IMR-90 (cell line): ENCODE measurements at regions not wholly inside any gene's neighbourhood (a gene's known extent, or its start where the extent isn't known, plus 50 kb on each side); places are given as distances from the start of the nearest gene placed in this dataset.

Experiments used
- ATAC-seq: fragments of 200-7000 bp; cut with Tn5 transposase; 2 replicates; pipeline ENCODE4 v1.9.1; 2020; ENCODE audit warnings: low read depth, mild to moderate bottlenecking, moderate library complexity
- BruUV-seq: library from RNA; stranded (reverse); fragments of 400-500 nt; replicated peaks from 2 replicates; lab custom pipeline; 2021; lab: Mats Ljungman, UMichigan
- CTCF ChIA-PET: fragments of 300-600 bp; formaldehyde crosslinking; extraction: SDS; loops from one replicate; lab custom pipeline; 2021; ENCODE audit warnings: antibody characterized with exemption; lab: Yijun Ruan, JAX
- POLR2A ChIA-PET: fragments of 300-600 bp; sonication (Branson Sonifier 250); formaldehyde crosslinking; loops from one replicate; lab custom pipeline; 2022; ENCODE audit warnings: antibody characterized with exemption; ENCODE audit not compliant: unreplicated experiment; lab: Charles Lee
- DNase-seq: peaks from one replicate; pipeline ENCODE4 v3.0.0; 2013
- H2AFZ ChIP-seq: replicated peaks from 2 replicates; pipeline ENCODE3; 2013; ENCODE audit warnings: low read length, mild to moderate bottlenecking; ENCODE audit not compliant: poor library complexity
- H2AK5ac ChIP-seq: 2 replicates; pipeline ENCODE4 v1.6.1; 2013; ENCODE audit warnings: low read depth, low read length, inconsistent platforms
- H2AK9ac ChIP-seq: replicated peaks from 2 replicates; pipeline ENCODE3; 2013; ENCODE audit warnings: mild to moderate bottlenecking, low read depth, low read length, moderate library complexity; ENCODE audit not compliant: poor library complexity
- H2BK120ac ChIP-seq: 2 replicates; pipeline ENCODE4 v1.6.1; 2013; ENCODE audit warnings: low read depth, low read length, inconsistent platforms
- H2BK15ac ChIP-seq: 3 replicates; pipeline ENCODE4 v1.6.1; 2013; ENCODE audit warnings: low read depth, low read length, inconsistent platforms
- H2BK20ac ChIP-seq: 2 replicates; pipeline ENCODE4 v1.6.1; 2013; ENCODE audit warnings: low read depth, mild to moderate bottlenecking, inconsistent platforms, low read length, moderate library complexity
- H2BK5ac ChIP-seq: 2 replicates; pipeline ENCODE4 v1.6.1; 2013; ENCODE audit warnings: mild to moderate bottlenecking, low read depth, low read length, inconsistent platforms; ENCODE audit not compliant: poor library complexity, severe bottlenecking
- H3K14ac ChIP-seq: replicated peaks from 2 replicates; pipeline ENCODE4 v1.6.1; 2013; ENCODE audit warnings: low read depth, low read length, inconsistent platforms
- H3K18ac ChIP-seq: 2 replicates; pipeline ENCODE4 v1.6.1; 2013; ENCODE audit warnings: low read depth, low read length, control low read depth
- H3K23ac ChIP-seq: 2 replicates; pipeline ENCODE4 v1.6.1; 2013; ENCODE audit warnings: low read depth, low read length, inconsistent platforms
- H3K27ac ChIP-seq: 2 replicates; pipeline ENCODE4 v1.5.1; 2013; ENCODE audit warnings: mild to moderate bottlenecking, control low read depth, low read length; ENCODE audit not compliant: insufficient read depth
- H3K27me3 ChIP-seq: 2 replicates; pipeline ENCODE4 v1.6.1; 2013; ENCODE audit warnings: low read length; ENCODE audit not compliant: control insufficient read depth, insufficient read depth
- H3K36me3 ChIP-seq: 2 replicates; pipeline ENCODE4 v1.6.1; 2013; ENCODE audit warnings: low read length, mixed read lengths; ENCODE audit not compliant: control insufficient read depth, insufficient read depth
- H3K4ac ChIP-seq: 2 replicates; pipeline ENCODE4 v1.6.1; 2013; ENCODE audit warnings: low read depth, low read length, inconsistent platforms
- H3K4me1 ChIP-seq: 2 replicates; pipeline ENCODE4 v1.6.1; 2013; ENCODE audit warnings: low read length, mixed read lengths; ENCODE audit not compliant: control insufficient read depth, insufficient read depth
- H3K4me2 ChIP-seq: 2 replicates; pipeline ENCODE4 v1.6.1; 2013; ENCODE audit warnings: low read depth, mild to moderate bottlenecking, control low read depth, low read length, moderate library complexity
- H3K4me3 ChIP-seq: 2 replicates; pipeline ENCODE4 v1.5.1; 2013; ENCODE audit warnings: low read depth, mild to moderate bottlenecking, control low read depth, low read length, moderate library complexity; ENCODE audit not compliant: insufficient read depth
- H3K56ac ChIP-seq: 2 replicates; pipeline ENCODE4 v1.6.1; 2013; ENCODE audit warnings: low read length, inconsistent platforms; ENCODE audit not compliant: insufficient read depth; ENCODE audit errors: extremely low read depth
- H3K79me1 ChIP-seq, 2 experiments: 2 replicates each; pipeline ENCODE4 v1.6.1; 2013; ENCODE audit warnings: low read length in 2 of 2, inconsistent platforms in 1 of 2, low read depth in 1 of 2
- H3K9ac ChIP-seq: 2 replicates; pipeline ENCODE4 v1.6.1; 2013; ENCODE audit warnings: low read depth, low read length, control low read depth
- H3K9me1 ChIP-seq: 2 replicates; pipeline ENCODE4 v1.6.1; 2013; ENCODE audit warnings: low read length, inconsistent platforms; ENCODE audit not compliant: insufficient read depth
- H3K9me3 ChIP-seq: 2 replicates; pipeline ENCODE4 v1.6.1; 2013; ENCODE audit warnings: low read length; ENCODE audit not compliant: control insufficient read depth, insufficient read depth
- H4K20me1 ChIP-seq: 2 replicates; pipeline ENCODE4 v1.6.1; 2013; ENCODE audit warnings: low read length, inconsistent platforms; ENCODE audit not compliant: insufficient read depth
- H4K5ac ChIP-seq: 2 replicates; pipeline ENCODE4 v1.6.1; 2013; ENCODE audit warnings: mild to moderate bottlenecking, low read depth, low read length, control low read depth
- H4K8ac ChIP-seq, 2 experiments: 2 replicates each; pipeline ENCODE4 v1.6.1; 2013; ENCODE audit warnings: low read depth in 2 of 2, low read length in 2 of 2, control low read depth in 1 of 2, inconsistent platforms in 1 of 2
- H4K91ac ChIP-seq: 2 replicates; pipeline ENCODE4 v1.6.1; 2013; ENCODE audit warnings: low read depth, low read length, inconsistent platforms; ENCODE audit not compliant: insufficient read depth
- MAZ ChIP-seq: IDR thresholded peaks from 2 replicates; pipeline ENCODE4 v1.6.1; 2012; ENCODE audit warnings: low read depth, mild to moderate bottlenecking, low read length, improper control_type of control experiment, moderate library complexity, borderline replicate concordance
- MXI1 ChIP-seq: IDR thresholded peaks from 2 replicates; pipeline ENCODE4 v1.6.1; 2012; ENCODE audit warnings: low read depth, mild to moderate bottlenecking, low read length, moderate library complexity, borderline replicate concordance
- NFE2L2 ChIP-seq: fragments of 150-350 bp; IDR thresholded peaks from 2 replicates; pipeline ENCODE4 v1.6.1; 2016; ENCODE audit warnings: low read depth, mild to moderate bottlenecking, low read length
- POLR2A ChIP-seq: IDR thresholded peaks from 2 replicates; pipeline ENCODE4 v1.6.1; 2012; ENCODE audit warnings: mild to moderate bottlenecking, low read depth, low read length
- RCOR1 ChIP-seq: IDR thresholded peaks from 2 replicates; pipeline ENCODE4 v1.6.1; 2012; ENCODE audit warnings: mild to moderate bottlenecking, low read length, improper control_type of control experiment; ENCODE audit not compliant: insufficient replicate concordance
- SMC3 ChIP-seq: fragments of 150-350 bp; IDR thresholded peaks from 2 replicates; pipeline ENCODE4 v1.6.1; 2016; ENCODE audit warnings: low read depth, mild to moderate bottlenecking, antibody characterized with exemption, low read length, moderate library complexity
- WGBS, 2 experiments: methylation state at CpG; one replicate each; pipeline versions ENCODE4 v1.1.5 to v1.1.7; 2013; ENCODE audit warnings: missing lambda C conversion rate in 2 of 2; ENCODE audit not compliant: insufficient read length in 1 of 2; ENCODE audit errors: extremely low coverage in 2 of 2; 5-methylcytosine and 5-hydroxymethylcytosine counted together
- dilution Hi-C: fragments of 300-500 bp; cut with HindIII; formaldehyde crosslinking; loops from one replicate; pipeline ENCODE4 v1.14.3; 2018; ENCODE audit warnings: low sequenced_read_pairs; ENCODE audit not compliant: unreplicated experiment
- in situ Hi-C: fragments of 300-500 bp; cut with MboI; formaldehyde crosslinking; loops from 3 replicates; pipeline ENCODE4 v1.14.3; 2019; ENCODE audit warnings: low sequenced_read_pairs, inconsistent platforms, mixed read lengths
- intact Hi-C: fragments of 100-400 bp; cut with micrococcal nuclease; formaldehyde crosslinking; loops from 2 replicates; pipeline ENCODE4 v1.10.0; 2022
- TF ChIP-seq, protein P1 (sequence below): fragments of 150-350 bp; IDR thresholded peaks from 2 replicates; pipeline ENCODE4 v1.6.1; 2017; ENCODE audit warnings: mild to moderate bottlenecking, antibody characterized with exemption, low read length, low read depth

DNA sequence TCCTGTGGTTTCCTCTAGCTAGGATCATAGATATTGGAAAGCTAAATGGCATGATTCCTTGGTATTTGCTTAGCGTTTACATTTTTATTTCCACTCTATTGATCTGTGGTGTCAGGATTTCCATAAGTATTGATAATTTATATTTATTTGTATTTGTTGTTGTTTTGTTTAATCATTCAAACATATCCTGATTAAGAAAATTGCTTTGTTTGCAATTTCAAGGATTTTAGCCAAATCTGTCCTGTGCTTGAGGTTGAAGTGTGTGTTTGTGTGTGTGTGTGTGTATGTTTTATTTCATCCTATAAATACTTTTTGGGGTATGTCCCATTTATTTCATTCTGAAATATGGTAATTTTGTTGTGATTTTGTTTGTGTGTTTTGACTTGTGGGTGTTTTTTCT lies 1884.1 kb upstream of the CDH6 start:
- Histone ChIP-seq H3K9me1 (no peaks in the 10 kb centered on the region), H3K4me2 (no peak overlapping the region), H3K14ac (no peak overlapping the region), H3K4ac (no peak overlapping the region), H3K9me3 (peaks cover 3% of the 10 kb centered on the region), H3K27me3 (no peaks in the 10 kb centered on the region), H2BK15ac (no peak overlapping the region), H3K4me1 (no peaks in the 10 kb centered on the region), H2BK20ac (no peak overlapping the region), H2AFZ (no peak overlapping the region), H3K18ac (no peak overlapping the region), H3K56ac (no peak overlapping the region), H4K5ac (no peak overlapping the region), H2AK5ac (no peak overlapping the region), H3K79me1 (no peaks in the 10 kb centered on the region), H4K8ac (no peak overlapping the region), H3K9ac (no peak overlapping the region), H2BK120ac (no peak overlapping the region), H4K20me1 (no peaks in the 10 kb centered on the region), H2AK9ac (no peak overlapping the region), H3K27ac (no peak overlapping the region), H2BK5ac (no peak overlapping the region), H3K4me3 (no peak overlapping the region), H3K23ac (no peak overlapping the region), H4K91ac (no peak overlapping the region), H3K36me3 (no peaks in the 10 kb centered on the region)
- ATAC-seq (no peak), DNase-seq (no peak)
- CTCF ChIA-PET: no interaction called here
- BruUV-seq: no TSS peak
- no CpG with 5 or more reads among the region's 1 CpG for WGBS, 2 experiments
- dilution Hi-C loops: no loop called here
- intact Hi-C loops: no loop called here
- TF ChIP-seq MXI1 (no peak), NFE2L2 (no peak), RCOR1 (no peak), MAZ (no peak), SMC3 (no peak), POLR2A (no peak)
- TF ChIP-seq, protein P1, sequence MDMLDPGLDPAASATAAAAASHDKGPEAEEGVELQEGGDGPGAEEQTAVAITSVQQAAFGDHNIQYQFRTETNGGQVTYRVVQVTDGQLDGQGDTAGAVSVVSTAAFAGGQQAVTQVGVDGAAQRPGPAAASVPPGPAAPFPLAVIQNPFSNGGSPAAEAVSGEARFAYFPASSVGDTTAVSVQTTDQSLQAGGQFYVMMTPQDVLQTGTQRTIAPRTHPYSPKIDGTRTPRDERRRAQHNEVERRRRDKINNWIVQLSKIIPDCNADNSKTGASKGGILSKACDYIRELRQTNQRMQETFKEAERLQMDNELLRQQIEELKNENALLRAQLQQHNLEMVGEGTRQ: no peak
- POLR2A ChIA-PET: no interaction called here
- in situ Hi-C loops: no loop called here
